HG03575 (cell line): ENCODE measurements at regions not wholly inside any gene's neighbourhood (a gene's known extent, or its start where the extent isn't known, plus 50 kb on each side); places are given as distances from the start of the nearest gene placed in this dataset.
"Not testable (repeated sequence)": the region's sequence is repeated elsewhere in the genome, so short reads cannot be mapped to it uniquely, and the experiment has no call there.

Experiments
- ATAC-seq: cut with Tn5 transposase; IDR thresholded peaks from one replicate; pipeline ENCODE4 v1.9.1; 2021; ENCODE audit not compliant: unreplicated experiment, insufficient number of reproducible peaks, low FRiP score; ENCODE audit errors: extremely low read depth

- ATAC-seq, result no peak
Observed at GRCh38 chr10:131549116-131549515, 237.6 kb upstream of the TCERG1L start.

- ATAC-seq, result no peak
Observed at GRCh38 chr10:131553121-131553520, 241.6 kb upstream of the TCERG1L start.

- ATAC-seq, result no peak
Observed at GRCh38 chr10:131553581-131553980, 242.1 kb upstream of the TCERG1L start.

GRCh38 chr10:131554821-131555220, 243.3 kb upstream of the TCERG1L start:
- ATAC-seq, result no peak

- ATAC-seq, result no peak
Observed at GRCh38 chr10:131555406-131555805, 243.9 kb upstream of the TCERG1L start.

- no peak for ATAC-seq
Observed at GRCh38 chr10:131556061-131556896, 244.8 kb upstream of the TCERG1L start.

GRCh38 chr10:131556897-131557495, 245.5 kb upstream of the TCERG1L start:
- ATAC-seq, result no peak

GRCh38 chr10:131557956-131558355, 246.4 kb upstream of the TCERG1L start:
- not testable (repeated sequence) for ATAC-seq

- ATAC-seq, result no peak
Observed at GRCh38 chr10:131559450-131559911, 248.0 kb upstream of the TCERG1L start.

- no peak for ATAC-seq
Observed at GRCh38 chr10:131560166-131560565, 248.6 kb upstream of the TCERG1L start.

- ATAC-seq, result no peak
Observed at GRCh38 chr10:131560706-131561355, 249.3 kb upstream of the TCERG1L start.

- ATAC-seq, result no peak
Observed at GRCh38 chr10:131561897-131562296, 250.4 kb upstream of the TCERG1L start.

GRCh38 chr10:131563411-131563810, 251.9 kb upstream of the TCERG1L start:
- ATAC-seq, result no peak

GRCh38 chr10:131567279-131568162, 256.0 kb upstream of the TCERG1L start:
- no peak for ATAC-seq

GRCh38 chr10:131568866-131569265, 257.3 kb upstream of the TCERG1L start:
- no peak for ATAC-seq

GRCh38 chr10:131569851-131570715, 258.6 kb upstream of the TCERG1L start:
- ATAC-seq, result no peak

GRCh38 chr10:131570716-131571307, 259.3 kb upstream of the TCERG1L start:
- ATAC-seq, result no peak

GRCh38 chr10:131571346-131571745, 259.8 kb upstream of the TCERG1L start:
- ATAC-seq, result no peak
